MM.1S (cell line): ENCODE measurements at regions not wholly inside any gene's neighbourhood (a gene's known extent, or its start where the extent isn't known, plus 50 kb on each side); places are given as distances from the start of the nearest gene placed in this dataset.

Experiments
- EZH2 ChIP-seq: fragments of 300-600 bp; sonication (generic); optimal IDR thresholded peaks from 2 replicates; pipeline ENCODE3; 2017; ENCODE audit warnings: low read depth, mild to moderate bottlenecking, antibody characterized with exemption, low read length, mixed read lengths
- TF ChIP-seq, protein P1 (sequence below): fragments of 300-600 bp; sonication (generic); IDR thresholded peaks from 2 replicates; pipeline ENCODE4 v1.5.1; 2016; ENCODE audit warnings: antibody characterized with exemption, low read length, mixed read lengths

DNA sequence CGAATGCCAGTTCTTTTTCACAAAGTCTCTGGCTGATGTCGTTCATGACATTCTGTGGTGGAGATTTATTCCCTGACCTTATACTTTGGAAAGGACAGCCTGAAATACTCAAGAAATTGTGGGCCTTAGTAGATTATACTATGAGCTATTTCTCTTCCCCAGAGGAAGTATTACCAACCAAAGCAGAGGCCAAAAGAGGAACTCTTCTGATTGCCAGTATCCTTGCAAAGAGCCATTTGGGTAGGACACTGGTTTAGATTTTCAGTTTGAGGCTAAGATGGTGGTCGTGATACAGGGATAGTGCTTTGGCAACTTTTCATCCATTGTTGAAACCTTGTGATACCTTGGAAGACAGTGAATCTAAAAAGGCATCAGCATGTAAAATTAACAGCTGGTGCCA is 327.3 kb downstream of the HACE1 start:
- TF ChIP-seq, protein P1, sequence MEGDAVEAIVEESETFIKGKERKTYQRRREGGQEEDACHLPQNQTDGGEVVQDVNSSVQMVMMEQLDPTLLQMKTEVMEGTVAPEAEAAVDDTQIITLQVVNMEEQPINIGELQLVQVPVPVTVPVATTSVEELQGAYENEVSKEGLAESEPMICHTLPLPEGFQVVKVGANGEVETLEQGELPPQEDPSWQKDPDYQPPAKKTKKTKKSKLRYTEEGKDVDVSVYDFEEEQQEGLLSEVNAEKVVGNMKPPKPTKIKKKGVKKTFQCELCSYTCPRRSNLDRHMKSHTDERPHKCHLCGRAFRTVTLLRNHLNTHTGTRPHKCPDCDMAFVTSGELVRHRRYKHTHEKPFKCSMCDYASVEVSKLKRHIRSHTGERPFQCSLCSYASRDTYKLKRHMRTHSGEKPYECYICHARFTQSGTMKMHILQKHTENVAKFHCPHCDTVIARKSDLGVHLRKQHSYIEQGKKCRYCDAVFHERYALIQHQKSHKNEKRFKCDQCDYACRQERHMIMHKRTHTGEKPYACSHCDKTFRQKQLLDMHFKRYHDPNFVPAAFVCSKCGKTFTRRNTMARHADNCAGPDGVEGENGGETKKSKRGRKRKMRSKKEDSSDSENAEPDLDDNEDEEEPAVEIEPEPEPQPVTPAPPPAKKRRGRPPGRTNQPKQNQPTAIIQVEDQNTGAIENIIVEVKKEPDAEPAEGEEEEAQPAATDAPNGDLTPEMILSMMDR, result no peak
- TF ChIP-seq EZH2, result no peak
